T-helper 2 cell (primary cell): ENCODE measurements at regions not wholly inside any gene's neighbourhood (a gene's known extent, or its start where the extent isn't known, plus 50 kb on each side); places are given as distances from the start of the nearest gene placed in this dataset.

Experiments
- DNase-seq, 5 experiments: peaks; one replicate each; pipeline versions ENCODE4 v3.0.0 to v3.0.0-alpha.2; 2012 to 2022

GRCh38 chr5:30698217-30698616, 495.3 kb upstream of the CDH6 start:
- DNase-seq = no peak

- no peak for DNase-seq
Observed at GRCh38 chr5:30693326-30693725, 500.2 kb upstream of the CDH6 start.

GRCh38 chr5:30690931-30691330, 502.6 kb upstream of the CDH6 start:
- DNase-seq = no peak

GRCh38 chr5:30687461-30687860, 506.0 kb upstream of the CDH6 start:
- no peak for DNase-seq

GRCh38 chr5:30686530-30686929, 507.0 kb upstream of the CDH6 start:
- no peak for DNase-seq

- DNase-seq = no peak
Observed at GRCh38 chr5:30676223-30676840, 517.2 kb upstream of the CDH6 start.

GRCh38 chr5:30667293-30667692, 526.2 kb upstream of the CDH6 start:
- DNase-seq = no peak

- DNase-seq = no peak
Observed at GRCh38 chr5:30663536-30663935, 530.0 kb upstream of the CDH6 start.

- DNase-seq = no peak
Observed at GRCh38 chr5:30662373-30662772, 531.1 kb upstream of the CDH6 start.

- no peak for DNase-seq
Observed at GRCh38 chr5:30661730-30662129, 531.8 kb upstream of the CDH6 start.

- DNase-seq = no peak
Observed at GRCh38 chr5:30659417-30659816, 534.1 kb upstream of the CDH6 start.

- no peak for DNase-seq
Observed at GRCh38 chr5:30650311-30650710, 543.2 kb upstream of the CDH6 start.

GRCh38 chr5:30638899-30639298, 554.6 kb upstream of the CDH6 start:
- no peak for DNase-seq

- DNase-seq = no peak
Observed at GRCh38 chr5:30627945-30628344, 565.5 kb upstream of the CDH6 start.

GRCh38 chr5:30626557-30626956, 566.9 kb upstream of the CDH6 start:
- no peak for DNase-seq

- no peak for DNase-seq
Observed at GRCh38 chr5:30620481-30621085, 572.9 kb upstream of the CDH6 start.

- no peak for DNase-seq
Observed at GRCh38 chr5:30608501-30608900, 585.0 kb upstream of the CDH6 start.

- DNase-seq = no peak
Observed at GRCh38 chr5:30607301-30607894, 586.1 kb upstream of the CDH6 start.

GRCh38 chr5:30605693-30606268, 587.7 kb upstream of the CDH6 start:
- no peak for DNase-seq

- DNase-seq = no peak
Observed at GRCh38 chr5:30604648-30605262, 588.7 kb upstream of the CDH6 start.

GRCh38 chr5:30600892-30601291, 592.6 kb upstream of the CDH6 start:
- DNase-seq = no peak

GRCh38 chr5:30596495-30597064, 596.9 kb upstream of the CDH6 start:
- DNase-seq = no peak

- no peak for DNase-seq
Observed at GRCh38 chr5:30594331-30594730, 599.2 kb upstream of the CDH6 start.
